HG02852 (cell line): ENCODE measurements at regions not wholly inside any gene's neighbourhood (a gene's known extent, or its start where the extent isn't known, plus 50 kb on each side); places are given as distances from the start of the nearest gene placed in this dataset.
"Not testable (repeated sequence)": the region's sequence is repeated elsewhere in the genome, so short reads cannot be mapped to it uniquely, and the experiment has no call there.

ENCODE experiments used
- ATAC-seq: cut with Tn5 transposase; IDR thresholded peaks from one replicate; pipeline ENCODE4 v1.9.1; 2021; ENCODE audit warnings: mild to moderate bottlenecking, moderate library complexity; ENCODE audit not compliant: unreplicated experiment

DNA sequence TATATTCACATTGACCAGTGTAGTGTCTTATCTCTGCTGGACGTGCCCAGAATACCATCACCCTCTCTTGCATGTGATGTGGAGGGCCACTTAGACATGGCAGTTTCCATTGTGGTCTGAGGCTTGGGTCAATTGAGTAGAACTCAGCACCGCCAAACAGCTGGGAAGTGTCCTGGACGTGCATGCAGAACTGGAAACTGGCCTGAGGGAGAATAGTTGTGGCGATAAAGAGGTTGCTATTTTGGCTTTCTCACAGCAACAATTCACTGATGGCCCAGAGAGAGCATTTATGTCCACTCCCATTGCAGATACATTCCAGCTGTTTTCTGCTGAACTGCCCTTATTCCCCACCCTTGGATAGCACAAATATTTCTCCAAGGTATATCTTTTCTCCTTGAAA, 210.1 kb upstream of the DAAM1 start:
- ATAC-seq: no peak

DNA sequence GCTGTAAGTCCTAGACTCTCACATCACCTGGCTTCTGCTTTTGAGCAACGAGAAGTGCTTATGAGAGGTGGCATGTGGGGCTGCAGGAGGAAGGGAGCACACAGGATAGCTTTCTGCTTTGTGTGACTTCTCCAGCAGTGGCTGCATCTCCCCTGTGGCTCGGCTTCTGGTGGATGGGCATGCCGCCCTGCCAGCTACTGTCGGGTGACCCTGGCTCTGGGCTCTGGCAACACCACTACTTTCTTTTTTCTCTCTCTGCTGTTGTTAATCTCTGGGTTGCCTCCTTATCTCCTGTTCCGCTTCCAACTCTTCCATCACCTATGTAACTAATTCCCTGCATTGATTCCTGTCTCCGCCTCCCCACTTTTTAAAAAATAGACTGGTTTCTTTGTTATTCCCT, 209.1 kb upstream of the DAAM1 start:
- ATAC-seq: no peak

- ATAC-seq: no peak
These were observed 206.6 kb upstream of the DAAM1 start for GRCh38 chr14:58981840-58982239.

GRCh38 chr14:58985786-58986185, 202.7 kb upstream of the DAAM1 start:
- ATAC-seq: no peak

DNA sequence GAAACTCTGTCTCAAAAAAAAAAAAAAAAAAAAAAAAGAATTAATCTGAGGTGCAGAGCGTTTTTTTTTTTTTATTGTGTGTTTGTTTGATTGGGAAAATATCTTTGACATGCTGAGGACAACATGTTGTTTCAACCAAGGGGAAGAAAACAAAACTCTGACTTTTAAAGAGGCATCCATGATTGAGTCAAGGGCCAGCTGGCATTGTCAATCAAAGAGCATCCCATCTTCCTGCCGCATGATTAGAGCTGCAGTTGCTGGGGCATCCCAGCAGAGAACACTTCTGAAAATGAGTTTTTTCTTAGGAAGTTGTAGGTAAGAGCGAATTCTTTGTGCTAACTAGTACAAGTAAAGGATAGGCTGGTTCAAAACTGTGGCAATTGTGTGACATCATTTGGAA, 200.9 kb upstream of the DAAM1 start:
- ATAC-seq: no peak

GRCh38 chr14:58992935-58993334, 195.5 kb upstream of the DAAM1 start:
- no peak for ATAC-seq

GRCh38 chr14:58994130-58994529, 194.3 kb upstream of the DAAM1 start:
- no peak for ATAC-seq

DNA sequence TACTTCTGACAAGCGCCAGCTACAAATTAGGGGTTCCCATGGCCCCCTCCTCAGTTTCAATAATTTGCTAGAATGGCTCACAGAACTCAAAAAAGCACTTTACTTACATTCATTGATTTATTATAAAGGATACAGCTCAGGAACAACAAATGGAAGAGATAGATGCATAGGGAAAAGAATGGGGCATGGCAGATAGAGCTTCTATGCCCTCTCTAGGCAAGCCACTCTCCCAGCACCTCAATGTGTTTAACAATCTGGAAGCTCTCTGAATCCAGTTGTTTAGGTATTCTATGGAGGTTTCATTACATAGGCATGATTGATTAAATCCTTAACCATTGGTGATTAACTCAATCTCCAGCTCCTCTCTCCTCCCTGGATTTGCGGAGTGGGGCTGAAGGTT, 184.5 kb upstream of the DAAM1 start:
- no peak for ATAC-seq

- ATAC-seq: not testable (repeated sequence)
These were observed 182.3 kb upstream of the DAAM1 start for GRCh38 chr14:59006179-59006578.

- no peak for ATAC-seq
These were observed 178.5 kb upstream of the DAAM1 start for GRCh38 chr14:59009967-59010366.

- no peak for ATAC-seq
These were observed 174.7 kb upstream of the DAAM1 start for GRCh38 chr14:59013672-59014298.

- ATAC-seq: no peak
These were observed 173.0 kb upstream of the DAAM1 start for GRCh38 chr14:59015482-59015881.

DNA sequence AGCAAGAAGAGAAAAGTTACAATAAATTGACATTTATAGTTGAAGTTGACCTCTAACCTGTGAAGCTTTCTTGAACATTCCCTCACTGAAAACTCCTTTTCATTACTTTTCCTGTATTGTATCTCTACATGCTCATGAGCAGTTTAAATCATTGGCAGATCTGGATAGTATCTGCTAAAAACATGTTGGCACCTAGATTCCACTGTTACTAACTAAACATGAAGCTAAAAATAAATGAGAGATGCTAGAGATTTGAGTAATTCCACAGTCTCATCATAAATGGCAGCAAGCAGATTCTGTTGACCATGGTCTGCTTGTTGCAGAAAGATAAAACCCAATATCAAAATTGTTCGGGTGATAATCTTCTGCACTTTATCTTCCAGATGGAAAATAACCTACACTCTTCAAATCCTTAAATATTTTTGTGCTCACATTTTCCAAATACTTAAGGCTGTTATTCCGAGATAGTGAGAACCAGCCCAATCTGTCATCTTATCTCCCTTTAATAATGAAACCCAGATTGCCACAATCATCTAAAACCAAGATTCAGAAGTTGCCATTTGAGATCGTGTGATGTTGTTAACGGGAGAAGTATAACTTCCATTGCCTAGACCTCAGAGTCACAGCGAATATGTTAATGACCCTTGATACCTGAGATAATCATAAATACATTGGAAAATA, 171.0 kb upstream of the DAAM1 start:
- no peak for ATAC-seq

DNA sequence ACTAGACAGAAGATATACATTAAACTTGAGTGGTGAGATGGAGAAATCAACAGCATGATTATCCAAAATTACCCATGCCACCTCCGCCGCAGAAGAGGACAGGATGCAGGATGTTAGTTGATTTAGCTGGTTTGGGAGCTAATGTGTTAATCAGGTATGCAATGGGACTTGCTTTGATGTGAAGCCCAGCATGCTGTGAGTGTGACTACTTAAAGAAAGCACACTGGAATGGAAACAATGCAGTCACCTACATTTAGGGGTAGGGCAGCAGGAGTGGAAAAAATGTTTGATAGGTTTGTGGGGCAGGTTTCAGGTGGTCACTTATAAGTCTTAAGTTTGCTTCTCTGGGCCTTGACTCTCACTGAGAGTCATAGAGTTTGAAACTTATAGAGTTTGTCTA, 170.0 kb upstream of the DAAM1 start:
- no peak for ATAC-seq

DNA sequence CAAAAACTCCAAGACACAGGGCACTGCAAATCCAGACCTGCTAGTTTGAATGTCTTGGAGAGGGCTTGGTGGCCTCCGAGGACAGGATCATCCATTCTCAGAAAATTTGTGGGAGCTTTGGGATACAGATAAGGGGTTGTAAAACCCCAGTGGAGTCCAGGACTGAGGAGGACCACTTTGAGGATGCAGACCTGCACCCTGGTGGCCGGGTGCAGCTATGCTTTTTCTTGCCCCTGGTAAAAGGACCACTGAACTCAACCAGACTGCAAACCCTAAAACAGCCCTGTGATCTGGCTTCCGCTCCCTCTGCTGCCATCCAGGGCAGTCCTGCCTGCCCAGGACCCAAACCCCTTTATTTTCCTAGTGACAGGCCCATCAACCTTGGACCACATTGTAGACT, 169.5 kb upstream of the DAAM1 start:
- ATAC-seq: no peak

DNA sequence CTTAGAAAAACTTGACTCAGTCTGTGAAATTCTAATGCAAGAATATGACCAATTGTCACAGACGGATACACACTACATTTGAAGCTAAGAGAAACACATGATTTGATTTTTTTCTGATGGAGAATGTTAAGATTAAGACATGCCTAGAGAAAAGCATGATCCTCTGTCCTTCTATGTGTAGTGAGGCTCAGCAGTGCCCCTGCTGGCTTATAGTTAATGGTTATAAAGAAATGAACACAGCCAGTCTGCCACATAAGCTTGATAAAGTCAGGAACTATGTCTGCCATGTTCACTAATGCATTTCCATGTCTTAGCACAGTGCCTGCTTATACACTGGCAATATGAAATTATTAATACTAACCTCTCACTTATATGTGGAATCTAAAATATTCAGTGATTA, 168.1 kb upstream of the DAAM1 start:
- ATAC-seq: no peak

DNA sequence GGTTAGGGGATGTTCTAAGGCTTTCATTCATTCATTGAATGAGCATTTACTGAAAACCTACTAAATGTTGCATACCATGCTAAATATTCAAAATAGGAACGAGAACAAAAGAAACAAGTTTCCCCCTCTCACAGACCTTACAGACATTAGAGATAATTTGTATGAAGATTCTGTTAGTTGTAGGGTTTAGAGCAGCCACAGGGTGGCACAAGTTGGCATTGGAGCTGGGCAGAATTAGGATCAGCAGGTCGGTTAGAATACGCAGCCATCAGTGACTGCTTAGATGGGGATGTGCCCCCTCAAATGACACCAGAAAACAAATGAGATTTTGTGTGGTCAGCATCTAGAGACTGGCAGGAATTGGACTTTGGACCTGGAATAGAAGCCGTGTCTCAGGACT, 166.3 kb upstream of the DAAM1 start:
- no peak for ATAC-seq

GRCh38 chr14:59026081-59026480, 162.4 kb upstream of the DAAM1 start:
- ATAC-seq: no peak

- ATAC-seq: not testable (repeated sequence)
These were observed 161.8 kb upstream of the DAAM1 start for GRCh38 chr14:59026640-59027039.

DNA sequence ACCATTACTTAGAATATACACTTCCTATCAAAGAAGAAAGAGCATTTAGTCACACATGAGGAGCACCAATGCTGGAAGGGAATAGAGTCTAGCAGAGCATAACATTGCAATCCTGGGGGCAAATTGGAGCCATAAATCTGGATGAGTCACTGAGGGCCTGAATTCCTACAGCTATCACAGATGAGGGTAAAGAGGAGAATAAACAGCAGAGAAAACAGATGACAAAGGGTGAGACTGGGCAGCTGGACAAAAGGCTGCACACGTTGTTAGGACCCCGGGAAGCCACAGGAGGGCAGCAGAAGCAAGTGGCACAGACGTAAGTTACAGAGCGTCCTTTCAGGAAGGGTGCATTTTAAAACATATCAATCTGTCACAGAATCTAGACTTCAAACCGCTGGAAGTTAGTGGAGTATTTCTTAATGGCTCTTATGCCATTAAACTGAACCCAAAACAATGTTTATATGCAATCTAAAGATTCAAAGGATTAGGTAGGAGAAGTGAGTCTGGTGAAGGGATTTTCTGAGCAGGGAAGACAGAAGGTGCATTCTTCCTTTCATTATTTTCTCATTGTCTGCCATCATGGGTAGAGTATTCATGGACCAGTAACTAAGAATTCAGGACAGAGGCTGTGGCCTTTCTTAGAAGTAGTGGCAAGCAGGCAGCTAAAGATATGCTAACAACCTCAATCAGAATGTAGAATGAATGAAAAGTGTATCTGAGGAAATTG, 159.8 kb upstream of the DAAM1 start:
- ATAC-seq: peak; percentile 85

GRCh38 chr14:59032826-59033225, 155.6 kb upstream of the DAAM1 start:
- ATAC-seq: no peak

GRCh38 chr14:59036134-59036533, 152.3 kb upstream of the DAAM1 start:
- ATAC-seq: no peak
